Fibroblast of lung (primary cell): ENCODE measurements at regions not wholly inside any gene's neighbourhood (a gene's known extent, or its start where the extent isn't known, plus 50 kb on each side); places are given as distances from the start of the nearest gene placed in this dataset.

Experiments
- DNase-seq, 2 donors: peaks; one replicate each; pipeline versions ENCODE4 v3.0.0 to v3.0.0-alpha.2; 2010; ENCODE audit warnings: low read depth in 2 of 2
- H2AFZ ChIP-seq: 2 replicates; pipeline ENCODE4 v1.5.1; 2012; ENCODE audit warnings: low read length, control low read depth, inconsistent platforms
- H3K27ac ChIP-seq: 2 replicates; pipeline ENCODE4 v1.5.1; 2011; ENCODE audit warnings: low read length, control low read depth; ENCODE audit not compliant: insufficient read depth
- H3K27me3 ChIP-seq: 2 replicates; pipeline ENCODE4 v1.5.1; 2011; ENCODE audit warnings: mild to moderate bottlenecking, low read length; ENCODE audit not compliant: control insufficient read depth, insufficient read depth
- H3K36me3 ChIP-seq: 2 replicates; pipeline ENCODE4 v1.5.1; 2011; ENCODE audit warnings: low read length; ENCODE audit not compliant: control insufficient read depth, insufficient read depth
- H3K4me1 ChIP-seq: 2 replicates; pipeline ENCODE4 v1.5.1; 2011; ENCODE audit warnings: low read length; ENCODE audit not compliant: control insufficient read depth, insufficient read depth; ENCODE audit errors: extremely low read depth
- H3K4me2 ChIP-seq: 2 replicates; pipeline ENCODE4 v1.5.1; 2011; ENCODE audit warnings: low read length, control low read depth; ENCODE audit not compliant: insufficient read depth; ENCODE audit errors: extremely low read depth
- H3K4me3 ChIP-seq, 4 experiments: fragments of 200-600 bp in 1 of 4; sonication (generic) in 1 of 4; replicated peaks in 1 of 4; 2 replicates each; pipeline ENCODE4 v1.5.1; 2011 to 2016; ENCODE audit warnings: low read length in 4 of 4, low read depth in 3 of 4, mild to moderate bottlenecking in 3 of 4, control low read depth in 2 of 4, inconsistent platforms in 1 of 4, mixed read lengths in 1 of 4; ENCODE audit not compliant: insufficient read depth in 1 of 4; ENCODE audit errors: control extremely low read depth in 1 of 4
- H3K79me2 ChIP-seq: 2 replicates; pipeline ENCODE4 v1.5.1; 2012; ENCODE audit warnings: mild to moderate bottlenecking, low read length, inconsistent platforms; ENCODE audit not compliant: control insufficient read depth, insufficient read depth
- H3K9ac ChIP-seq: 2 replicates; pipeline ENCODE4 v1.5.1; 2011; ENCODE audit warnings: mild to moderate bottlenecking, low read length, control low read depth; ENCODE audit not compliant: insufficient read depth
- H3K9me3 ChIP-seq: 2 replicates; pipeline ENCODE4 v1.5.1; 2012; ENCODE audit warnings: low read depth, low read length; ENCODE audit not compliant: control insufficient read depth, insufficient read depth
- H4K20me1 ChIP-seq: 2 replicates; pipeline ENCODE4 v1.5.1; 2011; ENCODE audit warnings: low read length; ENCODE audit not compliant: control insufficient read depth, insufficient read depth; ENCODE audit errors: extremely low read depth
- CTCF ChIP-seq, 2 donors: IDR thresholded peaks in 1 of 2; conservative IDR thresholded peaks in 1 of 2; 1 replicate in 1 of 2; 2 replicates in 1 of 2; pipeline ENCODE4 v1.5.1; 2011 to 2012; ENCODE audit warnings: low read length in 2 of 2, control low read depth in 1 of 2, inconsistent platforms in 1 of 2, low read depth in 1 of 2, mild to moderate bottlenecking in 1 of 2
- EZH2 ChIP-seq: IDR thresholded peaks from 2 replicates; pipeline ENCODE4 v1.5.1; 2012; ENCODE audit warnings: low read length, control low read depth, mild to moderate bottlenecking; ENCODE audit errors: missing control alignments

GRCh38 chr12:83199069-83199468, 512.4 kb downstream of the TMTC2 start:
- Histone ChIP-seq H4K20me1 (no peaks in the 10 kb centered on the region), H3K27ac (no peak overlapping the region), H3K9ac (no peak overlapping the region), H2AFZ (no peak overlapping the region), H3K79me2 (no peaks in the 10 kb centered on the region), H3K4me3 (no peak overlapping the region), H3K36me3 (no peaks in the 10 kb centered on the region), H3K27me3 (no peaks in the 10 kb centered on the region), H3K4me1 (no peaks in the 10 kb centered on the region), H3K9me3 (no peaks in the 10 kb centered on the region), H3K4me2 (no peak overlapping the region)
- no peak for DNase-seq
- TF ChIP-seq CTCF (conservative IDR thresholded peaks at IDR 0.05 in 1 of 2, IDR thresholded peaks at IDR 0.05 in 1 of 2; ENCODE audit: low read depth in 1 of 2, low read length in 2 of 2) (no peak), EZH2 (no peak)

GRCh38 chr12:83198291-83199015, 511.7 kb downstream of the TMTC2 start:
- Histone ChIP-seq H3K4me3 (no peak overlapping the region), H3K4me2 (no peak overlapping the region), H3K9me3 (no peaks in the 10 kb centered on the region), H3K79me2 (no peaks in the 10 kb centered on the region), H4K20me1 (no peaks in the 10 kb centered on the region), H3K4me1 (no peaks in the 10 kb centered on the region), H3K9ac (no peak overlapping the region), H3K27ac (no peak overlapping the region), H2AFZ (no peak overlapping the region), H3K36me3 (no peaks in the 10 kb centered on the region), H3K27me3 (no peaks in the 10 kb centered on the region)
- TF ChIP-seq CTCF (conservative IDR thresholded peaks at IDR 0.05 in 1 of 2, IDR thresholded peaks at IDR 0.05 in 1 of 2; ENCODE audit: low read depth in 1 of 2, low read length in 2 of 2) (no peak), EZH2 (no peak)
- DNase-seq = no peak

GRCh38 chr12:83197483-83197914, 510.8 kb downstream of the TMTC2 start:
- DNase-seq = no peak
- Histone ChIP-seq H3K9ac (no peak overlapping the region), H3K4me2 (no peak overlapping the region), H3K4me3 (no peak overlapping the region), H2AFZ (no peak overlapping the region), H4K20me1 (no peaks in the 10 kb centered on the region), H3K9me3 (no peaks in the 10 kb centered on the region), H3K27me3 (no peaks in the 10 kb centered on the region), H3K36me3 (no peaks in the 10 kb centered on the region), H3K27ac (no peak overlapping the region), H3K79me2 (no peaks in the 10 kb centered on the region), H3K4me1 (no peaks in the 10 kb centered on the region)
- TF ChIP-seq CTCF (conservative IDR thresholded peaks at IDR 0.05 in 1 of 2, IDR thresholded peaks at IDR 0.05 in 1 of 2; ENCODE audit: low read depth in 1 of 2, low read length in 2 of 2) = no peak
- no peak for TF ChIP-seq EZH2
